ENCODE measurements at regions not wholly inside any gene's neighbourhood (a gene's known extent, or its start where the extent isn't known, plus 50 kb on each side); places are given as distances from the start of the nearest gene placed in this dataset.

GRCh38 chr4:113849771-113850170, 88.2 kb upstream of the CAMK2D start:
- peak; percentile 41 for DNase-seq

DNA sequence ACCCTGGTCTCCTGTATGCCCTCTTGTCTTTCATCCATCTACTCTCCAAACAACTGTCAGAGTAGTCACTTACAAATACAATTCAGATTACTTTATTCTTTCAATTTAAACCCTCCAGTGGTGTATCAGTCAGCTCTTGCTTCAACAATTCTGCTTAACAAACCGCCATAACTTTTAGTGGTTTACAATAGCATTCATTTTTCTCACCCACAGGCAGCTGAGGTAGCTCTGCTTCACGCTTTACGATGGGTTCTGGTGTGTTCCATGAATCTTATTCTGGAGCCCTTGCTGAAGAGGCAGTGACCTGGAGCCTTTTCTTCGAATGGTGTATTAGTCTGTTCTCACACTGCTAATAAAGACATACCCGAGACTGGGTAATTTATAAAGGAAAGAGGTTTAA, 86.2 kb upstream of the CAMK2D start:
- ATAC-seq (no peak), DNase-seq (no peak)
- intact Hi-C loops (cut with DNase I), result no loop called here

More at GRCh38 chr4:113849771-113850170, 88.2 kb upstream of the CAMK2D start:
- intact Hi-C loops (cut with DNase I), result no loop called here
- peak; percentile 74 to 92 for ATAC-seq

- no peak for DNase-seq
- intact Hi-C loops (cut with DNase I), result no loop called here
- no peak for ATAC-seq
Measured at GRCh38 chr4:113846433-113846832, 84.9 kb upstream of the CAMK2D start.

DNA sequence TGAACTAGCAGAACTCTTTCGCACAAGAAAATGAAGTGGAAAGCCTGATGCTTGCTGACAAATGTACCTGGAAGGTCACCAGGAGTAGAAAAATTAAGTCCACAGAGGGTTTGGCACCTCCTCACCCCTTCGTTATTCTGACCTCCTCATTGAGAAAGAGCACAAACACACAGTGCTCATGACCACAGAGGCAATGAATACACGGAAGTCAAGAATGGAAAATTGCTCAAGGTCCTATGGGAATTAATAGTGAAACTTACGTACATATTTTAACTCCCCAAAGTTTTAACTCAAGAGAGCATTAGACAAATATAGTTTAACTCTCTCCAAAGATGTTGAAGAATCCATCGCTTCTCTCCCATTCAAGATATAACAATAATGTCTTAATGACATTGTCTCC, 83.6 kb upstream of the CAMK2D start:
- intact Hi-C loops (cut with DNase I), result no loop called here
- peak in 1 of 2 donors; percentile 54 for ATAC-seq

DNA sequence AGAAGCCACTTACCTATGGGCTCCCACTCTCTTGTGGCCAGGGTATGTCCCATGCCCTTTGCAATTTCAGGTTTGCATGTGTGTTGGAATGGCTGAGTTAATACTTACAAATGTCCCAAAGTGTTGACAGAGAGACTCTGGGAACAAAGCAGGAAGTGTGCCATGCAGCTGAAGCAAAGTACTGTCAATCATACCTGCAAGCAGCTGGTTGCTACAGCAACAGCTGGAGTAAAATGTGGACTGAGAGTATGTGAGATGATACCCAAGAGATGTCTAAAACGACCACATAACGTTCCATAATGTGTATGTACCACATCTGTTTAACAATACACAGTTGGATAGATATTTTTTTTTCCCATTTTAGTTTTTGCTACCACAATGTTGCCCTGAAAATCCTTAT, 82.8 kb upstream of the CAMK2D start:
- ATAC-seq (no peak), DNase-seq (no peak)
- intact Hi-C loops (cut with DNase I), result no loop called here

More for the DNA sequence above, 83.6 kb upstream of the CAMK2D start:
- no peak for DNase-seq

- no peak for ATAC-seq
- no peak for DNase-seq
- intact Hi-C loops (cut with DNase I), result no loop called here
Measured at GRCh38 chr4:113840861-113841260, 79.3 kb upstream of the CAMK2D start.

DNA sequence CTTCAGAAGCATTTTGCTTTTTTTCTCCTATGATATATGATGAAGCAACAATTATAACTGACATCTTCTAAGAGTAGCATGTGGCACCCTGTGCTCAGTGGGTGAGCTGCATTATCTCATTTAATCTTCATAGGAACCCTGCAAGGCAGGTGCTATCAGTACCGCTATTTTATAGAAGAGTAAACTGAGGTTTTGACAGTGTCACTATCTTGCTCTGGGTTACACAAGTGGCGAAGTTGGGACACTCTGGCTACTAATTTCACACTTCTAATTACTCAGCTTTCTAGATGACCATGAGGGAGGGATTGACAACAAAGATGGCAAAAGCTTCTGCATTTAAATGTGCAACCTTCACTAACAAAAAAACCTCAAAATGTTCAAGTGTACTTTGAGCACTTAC, 76.9 kb upstream of the CAMK2D start:
- DNase-seq (no peak), ATAC-seq (no peak)
- intact Hi-C loops (cut with DNase I), result no loop called here

DNA sequence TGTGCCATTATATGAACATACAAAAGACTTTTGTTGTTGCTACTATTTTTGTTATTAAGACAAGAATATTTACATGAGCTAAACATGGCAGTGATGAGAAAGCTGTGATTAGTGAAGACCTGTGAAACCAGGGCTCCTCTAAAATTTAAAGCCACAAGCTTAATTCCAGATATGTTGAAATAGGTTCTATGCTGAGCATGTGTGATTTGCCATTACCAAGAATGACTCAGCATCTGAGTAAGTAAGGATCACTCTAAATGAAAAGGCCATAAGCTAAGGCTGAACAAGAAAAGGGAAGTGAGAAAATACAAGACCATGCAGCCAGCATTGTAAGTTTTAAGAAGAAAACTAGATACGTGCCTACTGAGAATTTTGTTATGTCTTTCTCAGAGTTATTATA, 75.9 kb upstream of the CAMK2D start:
- intact Hi-C loops (cut with DNase I), result no loop called here
- DNase-seq (no peak), ATAC-seq (peak; percentile 63 to 83)

- intact Hi-C loops (cut with DNase I), result no loop called here
- ATAC-seq (no peak), DNase-seq (no peak)
Measured at GRCh38 chr4:113835005-113835404, 73.5 kb upstream of the CAMK2D start.

DNA sequence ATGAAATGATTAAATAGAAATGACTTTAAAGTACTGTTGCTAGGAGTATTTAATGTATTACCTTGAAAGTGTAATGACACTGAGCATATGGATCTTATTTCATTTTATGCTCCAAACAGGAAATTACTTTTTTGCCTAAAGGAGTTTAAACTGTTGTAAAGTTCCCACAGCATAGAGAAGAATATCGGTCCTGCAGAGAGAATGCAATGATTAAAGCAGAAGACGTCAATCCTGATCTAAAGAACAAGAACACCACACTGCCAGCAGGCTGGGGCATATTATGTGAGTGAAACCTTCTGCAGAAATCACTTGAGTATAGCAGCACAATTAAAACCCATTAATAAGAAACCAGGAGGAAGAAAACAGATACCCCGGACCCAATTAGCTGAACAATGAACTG, 72.8 kb upstream of the CAMK2D start:
- ATAC-seq, result no peak
- no peak for DNase-seq
- intact Hi-C loops (cut with DNase I), result no loop called here

DNA sequence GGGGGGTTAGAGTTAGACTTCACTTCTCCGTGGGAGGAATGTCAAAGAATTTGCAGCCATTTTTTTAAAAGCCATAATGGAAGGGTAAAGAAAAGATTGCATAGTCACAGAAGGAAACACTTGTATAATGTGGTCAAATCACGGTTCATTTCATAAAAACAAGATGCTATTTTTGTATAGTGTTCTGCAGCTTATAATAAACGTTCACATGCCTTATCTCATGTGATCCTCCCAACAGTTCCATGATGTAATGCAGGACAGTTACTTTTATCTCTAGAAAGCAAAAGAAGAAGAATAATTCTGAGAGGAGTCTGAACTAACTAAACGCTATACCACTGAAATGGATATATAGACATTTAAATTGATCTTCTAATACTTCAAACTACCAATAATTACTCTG, 71.3 kb upstream of the CAMK2D start:
- intact Hi-C loops (cut with DNase I), result no loop called here
- DNase-seq, result no peak
- no peak for ATAC-seq

DNA sequence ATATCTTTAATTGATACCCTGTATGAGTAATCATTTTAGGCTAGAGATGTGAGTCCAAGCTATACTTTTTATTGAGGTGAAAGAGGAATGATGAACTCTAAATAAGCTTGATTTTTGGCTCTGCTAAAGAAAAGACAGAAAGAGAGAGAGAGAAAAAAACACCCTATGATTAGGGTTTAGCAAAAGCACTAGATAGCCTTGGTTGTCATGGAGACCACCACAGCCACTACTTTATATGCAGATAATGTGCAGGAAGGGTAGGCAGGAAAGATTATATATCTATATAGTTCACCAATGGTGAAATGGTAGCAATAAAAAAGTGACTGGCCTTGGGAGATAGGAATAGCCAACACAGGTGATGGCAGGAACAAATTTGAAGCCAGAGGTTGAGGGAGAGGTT, 69.9 kb upstream of the CAMK2D start:
- ATAC-seq, result no peak
- intact Hi-C loops (cut with DNase I), result no loop called here
- DNase-seq, result no peak

DNA sequence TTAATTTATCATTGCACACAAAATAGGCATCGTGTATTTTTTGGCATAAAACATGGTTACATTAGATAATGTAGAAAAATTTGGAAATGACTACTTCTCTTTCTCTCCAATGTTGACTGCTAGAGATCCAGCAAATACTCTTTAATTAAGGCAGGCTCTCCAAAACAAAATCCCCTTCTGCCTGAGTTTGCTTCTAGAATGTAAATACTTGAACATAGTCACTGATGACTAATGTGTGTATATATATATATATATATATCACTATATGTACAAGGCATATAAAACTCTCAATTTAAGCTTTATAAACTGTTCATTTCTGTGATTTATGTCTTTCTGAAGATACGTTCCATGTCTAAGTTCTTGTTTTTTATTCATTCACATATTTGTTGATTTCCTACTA, 67.2 kb upstream of the CAMK2D start:
- no peak for ATAC-seq
- intact Hi-C loops (cut with DNase I), result no loop called here
- no peak for DNase-seq

DNA sequence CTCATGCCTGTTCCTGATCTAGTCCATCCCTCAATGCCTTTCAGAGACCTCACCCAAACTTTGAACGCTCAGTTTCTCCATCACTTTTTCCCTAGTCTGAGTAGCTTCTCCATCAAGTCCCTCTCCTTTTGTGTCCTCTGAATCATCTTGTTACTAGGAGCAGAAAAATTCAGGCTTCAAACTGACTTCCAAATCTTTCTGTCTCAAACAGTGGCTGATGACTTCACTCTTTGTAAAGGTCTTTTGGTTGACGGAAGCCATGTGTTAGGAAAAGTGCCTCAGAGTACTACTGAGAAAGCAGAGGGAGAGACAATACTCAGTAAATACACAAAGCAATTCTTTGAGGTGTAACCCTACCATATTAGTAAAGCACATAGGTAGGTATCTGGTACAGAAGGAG, 65.7 kb upstream of the CAMK2D start:
- intact Hi-C loops (cut with DNase I), result no loop called here
- no peak for DNase-seq
- peak in 1 of 2 donors; percentile 56 for ATAC-seq

GRCh38 chr4:113826421-113826820, 64.9 kb upstream of the CAMK2D start:
- intact Hi-C loops (cut with DNase I), result no loop called here
- ATAC-seq (peak; percentile 79 to 93), DNase-seq (no peak)

DNA sequence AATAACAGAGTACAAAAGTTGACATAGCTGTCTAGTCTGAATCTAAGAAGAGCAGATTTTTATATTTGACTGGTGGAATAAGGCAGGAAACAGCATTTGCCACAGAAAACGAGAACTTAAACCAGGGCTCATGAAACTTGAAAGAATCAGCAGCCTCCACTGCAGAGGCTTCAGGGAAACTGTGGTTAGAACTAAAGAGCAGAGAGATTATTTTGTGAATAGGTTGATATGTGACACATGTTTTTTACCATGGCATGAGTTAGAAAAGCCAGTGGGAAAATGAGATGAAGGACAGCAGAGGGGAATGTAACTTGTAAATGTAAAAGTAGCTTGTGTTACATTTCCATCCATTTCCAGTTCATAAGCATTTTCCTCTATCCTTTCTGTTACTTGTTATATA, 63.7 kb upstream of the CAMK2D start:
- intact Hi-C loops (cut with DNase I), result no loop called here
- ATAC-seq (no peak), DNase-seq (no peak)

DNA sequence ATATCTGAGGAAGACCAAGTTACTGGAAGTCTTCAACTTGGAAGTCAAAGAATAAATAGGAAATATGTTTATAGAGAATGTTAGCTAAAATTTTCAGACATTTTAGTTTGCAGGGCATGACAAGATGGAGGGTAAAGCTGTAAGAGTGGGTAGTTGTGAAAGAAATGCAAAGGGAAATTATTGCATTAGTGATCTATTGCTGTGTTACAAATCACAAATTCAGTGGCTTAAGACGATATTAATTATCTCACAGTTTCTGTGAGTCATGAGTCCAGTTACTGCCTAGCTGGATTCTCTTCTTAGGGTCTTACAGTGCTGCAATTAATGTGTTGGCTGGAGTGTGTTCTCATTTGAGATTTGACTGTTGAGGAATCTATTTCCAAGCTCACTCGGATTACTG, 62.9 kb upstream of the CAMK2D start:
- intact Hi-C loops (cut with DNase I), result no loop called here
- no peak for DNase-seq
- ATAC-seq, result no peak

GRCh38 chr4:113823291-113823659, 61.7 kb upstream of the CAMK2D start:
- DNase-seq, result no peak
- no peak for ATAC-seq
- intact Hi-C loops (cut with DNase I), result no loop called here

- intact Hi-C loops (cut with DNase I), result no loop called here
- ATAC-seq, result no peak
- DNase-seq, result no peak
Measured at GRCh38 chr4:113822555-113823290, 61.2 kb upstream of the CAMK2D start.

- intact Hi-C loops (cut with DNase I), result no loop called here
- ATAC-seq (no peak), DNase-seq (no peak)
Measured at GRCh38 chr4:113821856-113822255, 60.3 kb upstream of the CAMK2D start.

DNA sequence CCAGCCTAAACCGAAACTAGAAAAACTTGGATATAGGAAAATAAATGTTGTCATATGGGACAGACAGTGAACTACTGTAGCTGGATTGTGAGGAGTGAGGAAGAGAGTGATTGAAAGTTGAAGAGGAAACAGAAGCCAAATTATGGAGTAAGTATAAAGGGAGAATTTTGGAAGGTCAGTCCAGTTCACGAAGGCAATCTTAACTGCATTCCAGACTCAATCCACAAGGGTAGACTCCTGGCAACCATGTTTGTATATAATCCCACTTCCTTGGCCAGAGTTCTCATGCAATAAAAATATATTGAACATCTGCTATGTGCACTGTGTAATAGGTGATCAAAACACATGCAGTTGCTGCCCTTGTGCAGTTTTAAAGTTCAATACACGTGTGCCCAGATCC, 58.6 kb upstream of the CAMK2D start:
- intact Hi-C loops (cut with DNase I), result no loop called here
- DNase-seq, result no peak
- ATAC-seq, result no peak

DNA sequence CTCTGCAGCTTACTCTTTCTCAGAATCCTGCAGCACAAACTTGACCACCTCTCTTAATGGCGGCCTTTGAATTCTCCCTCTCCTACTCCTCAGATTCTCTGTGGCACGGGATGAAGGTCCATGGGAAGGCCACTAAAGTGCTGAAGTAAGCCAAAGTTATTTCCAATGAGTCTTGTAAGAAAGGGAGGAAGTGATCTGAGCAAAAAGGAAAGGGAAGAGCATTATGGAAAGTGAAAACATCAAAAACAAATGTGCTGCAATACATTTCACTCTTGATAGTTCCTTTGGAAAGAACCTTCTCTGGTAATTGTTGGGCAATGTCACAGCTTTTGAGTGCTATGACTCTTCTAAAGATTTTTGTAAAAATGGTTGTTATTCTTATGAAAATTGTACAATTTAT, 54.3 kb upstream of the CAMK2D start:
- ATAC-seq, result peak; percentile 38 to 39
- intact Hi-C loops (cut with DNase I), result no loop called here
- DNase-seq, result no peak

Measured in left cardiac atrium (tissue), 4 donors.